IMR-90 (cell line): ENCODE measurements at regions not wholly inside any gene's neighbourhood (a gene's known extent, or its start where the extent isn't known, plus 50 kb on each side); places are given as distances from the start of the nearest gene placed in this dataset.

Source experiments
- ATAC-seq: fragments of 200-7000 bp; cut with Tn5 transposase; 2 replicates; pipeline ENCODE4 v1.9.1; 2020; ENCODE audit warnings: low read depth, mild to moderate bottlenecking, moderate library complexity
- BruUV-seq: library from RNA; stranded (reverse); fragments of 400-500 nt; replicated peaks from 2 replicates; lab custom pipeline; 2021; lab: Mats Ljungman, UMichigan
- CTCF ChIA-PET: fragments of 300-600 bp; formaldehyde crosslinking; extraction: SDS; loops from one replicate; lab custom pipeline; 2021; ENCODE audit warnings: antibody characterized with exemption; lab: Yijun Ruan, JAX
- POLR2A ChIA-PET: fragments of 300-600 bp; sonication (Branson Sonifier 250); formaldehyde crosslinking; loops from one replicate; lab custom pipeline; 2022; ENCODE audit warnings: antibody characterized with exemption; ENCODE audit not compliant: unreplicated experiment; lab: Charles Lee
- DNase-seq: peaks from one replicate; pipeline ENCODE4 v3.0.0; 2013
- H2AFZ ChIP-seq: replicated peaks from 2 replicates; pipeline ENCODE3; 2013; ENCODE audit warnings: low read length, mild to moderate bottlenecking; ENCODE audit not compliant: poor library complexity
- H2AK5ac ChIP-seq: 2 replicates; pipeline ENCODE4 v1.6.1; 2013; ENCODE audit warnings: low read depth, low read length, inconsistent platforms
- H2AK9ac ChIP-seq: replicated peaks from 2 replicates; pipeline ENCODE3; 2013; ENCODE audit warnings: mild to moderate bottlenecking, low read depth, low read length, moderate library complexity; ENCODE audit not compliant: poor library complexity
- H2BK120ac ChIP-seq: 2 replicates; pipeline ENCODE4 v1.6.1; 2013; ENCODE audit warnings: low read depth, low read length, inconsistent platforms
- H2BK15ac ChIP-seq: 3 replicates; pipeline ENCODE4 v1.6.1; 2013; ENCODE audit warnings: low read depth, low read length, inconsistent platforms
- H2BK20ac ChIP-seq: 2 replicates; pipeline ENCODE4 v1.6.1; 2013; ENCODE audit warnings: low read depth, mild to moderate bottlenecking, inconsistent platforms, low read length, moderate library complexity
- H2BK5ac ChIP-seq: 2 replicates; pipeline ENCODE4 v1.6.1; 2013; ENCODE audit warnings: mild to moderate bottlenecking, low read depth, low read length, inconsistent platforms; ENCODE audit not compliant: poor library complexity, severe bottlenecking
- H3K14ac ChIP-seq: replicated peaks from 2 replicates; pipeline ENCODE4 v1.6.1; 2013; ENCODE audit warnings: low read depth, low read length, inconsistent platforms
- H3K18ac ChIP-seq: 2 replicates; pipeline ENCODE4 v1.6.1; 2013; ENCODE audit warnings: low read depth, low read length, control low read depth
- H3K23ac ChIP-seq: 2 replicates; pipeline ENCODE4 v1.6.1; 2013; ENCODE audit warnings: low read depth, low read length, inconsistent platforms
- H3K27ac ChIP-seq: 2 replicates; pipeline ENCODE4 v1.5.1; 2013; ENCODE audit warnings: mild to moderate bottlenecking, control low read depth, low read length; ENCODE audit not compliant: insufficient read depth
- H3K27me3 ChIP-seq: 2 replicates; pipeline ENCODE4 v1.6.1; 2013; ENCODE audit warnings: low read length; ENCODE audit not compliant: control insufficient read depth, insufficient read depth
- H3K36me3 ChIP-seq: 2 replicates; pipeline ENCODE4 v1.6.1; 2013; ENCODE audit warnings: low read length, mixed read lengths; ENCODE audit not compliant: control insufficient read depth, insufficient read depth
- H3K4ac ChIP-seq: 2 replicates; pipeline ENCODE4 v1.6.1; 2013; ENCODE audit warnings: low read depth, low read length, inconsistent platforms
- H3K4me1 ChIP-seq: 2 replicates; pipeline ENCODE4 v1.6.1; 2013; ENCODE audit warnings: low read length, mixed read lengths; ENCODE audit not compliant: control insufficient read depth, insufficient read depth
- H3K4me2 ChIP-seq: 2 replicates; pipeline ENCODE4 v1.6.1; 2013; ENCODE audit warnings: low read depth, mild to moderate bottlenecking, control low read depth, low read length, moderate library complexity
- H3K4me3 ChIP-seq: 2 replicates; pipeline ENCODE4 v1.5.1; 2013; ENCODE audit warnings: low read depth, mild to moderate bottlenecking, control low read depth, low read length, moderate library complexity; ENCODE audit not compliant: insufficient read depth
- H3K56ac ChIP-seq: 2 replicates; pipeline ENCODE4 v1.6.1; 2013; ENCODE audit warnings: low read length, inconsistent platforms; ENCODE audit not compliant: insufficient read depth; ENCODE audit errors: extremely low read depth
- H3K79me1 ChIP-seq, 2 experiments: 2 replicates each; pipeline ENCODE4 v1.6.1; 2013; ENCODE audit warnings: low read length in 2 of 2, inconsistent platforms in 1 of 2, low read depth in 1 of 2
- H3K9ac ChIP-seq: 2 replicates; pipeline ENCODE4 v1.6.1; 2013; ENCODE audit warnings: low read depth, low read length, control low read depth
- H3K9me1 ChIP-seq: 2 replicates; pipeline ENCODE4 v1.6.1; 2013; ENCODE audit warnings: low read length, inconsistent platforms; ENCODE audit not compliant: insufficient read depth
- H3K9me3 ChIP-seq: 2 replicates; pipeline ENCODE4 v1.6.1; 2013; ENCODE audit warnings: low read length; ENCODE audit not compliant: control insufficient read depth, insufficient read depth
- H4K20me1 ChIP-seq: 2 replicates; pipeline ENCODE4 v1.6.1; 2013; ENCODE audit warnings: low read length, inconsistent platforms; ENCODE audit not compliant: insufficient read depth
- H4K5ac ChIP-seq: 2 replicates; pipeline ENCODE4 v1.6.1; 2013; ENCODE audit warnings: mild to moderate bottlenecking, low read depth, low read length, control low read depth
- H4K8ac ChIP-seq, 2 experiments: 2 replicates each; pipeline ENCODE4 v1.6.1; 2013; ENCODE audit warnings: low read depth in 2 of 2, low read length in 2 of 2, control low read depth in 1 of 2, inconsistent platforms in 1 of 2
- H4K91ac ChIP-seq: 2 replicates; pipeline ENCODE4 v1.6.1; 2013; ENCODE audit warnings: low read depth, low read length, inconsistent platforms; ENCODE audit not compliant: insufficient read depth
- BHLHE40 ChIP-seq: fragments of 150-350 bp; IDR thresholded peaks from 2 replicates; pipeline ENCODE4 v1.6.1; 2016; ENCODE audit warnings: mild to moderate bottlenecking, low read depth, low read length
- CTCF ChIP-seq: conservative IDR thresholded peaks from 2 replicates; pipeline ENCODE4 v1.5.1; 2012; ENCODE audit warnings: mild to moderate bottlenecking, low read depth, low read length, improper control_type of control experiment
- ELK1 ChIP-seq: fragments of 150-350 bp; IDR thresholded peaks from 2 replicates; pipeline ENCODE4 v1.6.1; 2016; ENCODE audit warnings: low read depth, mild to moderate bottlenecking, low read length, moderate library complexity, borderline replicate concordance
- FOS ChIP-seq: fragments of 150-350 bp; IDR thresholded peaks from 2 replicates; pipeline ENCODE4 v1.6.1; 2016; ENCODE audit warnings: low read depth, low read length
- MAZ ChIP-seq: IDR thresholded peaks from 2 replicates; pipeline ENCODE4 v1.6.1; 2012; ENCODE audit warnings: low read depth, mild to moderate bottlenecking, low read length, improper control_type of control experiment, moderate library complexity, borderline replicate concordance
- MXI1 ChIP-seq: IDR thresholded peaks from 2 replicates; pipeline ENCODE4 v1.6.1; 2012; ENCODE audit warnings: low read depth, mild to moderate bottlenecking, low read length, moderate library complexity, borderline replicate concordance
- POLR2A ChIP-seq: IDR thresholded peaks from 2 replicates; pipeline ENCODE4 v1.6.1; 2012; ENCODE audit warnings: mild to moderate bottlenecking, low read depth, low read length
- RCOR1 ChIP-seq: IDR thresholded peaks from 2 replicates; pipeline ENCODE4 v1.6.1; 2012; ENCODE audit warnings: mild to moderate bottlenecking, low read length, improper control_type of control experiment; ENCODE audit not compliant: insufficient replicate concordance
- RFX5 ChIP-seq: IDR thresholded peaks from 2 replicates; pipeline ENCODE4 v1.8.0; 2012; ENCODE audit warnings: low read depth, mild to moderate bottlenecking, low read length, moderate library complexity
- WGBS, 2 experiments: methylation state at CpG; one replicate each; pipeline versions ENCODE4 v1.1.5 to v1.1.7; 2013; ENCODE audit warnings: missing lambda C conversion rate in 2 of 2; ENCODE audit not compliant: insufficient read length in 1 of 2; ENCODE audit errors: extremely low coverage in 2 of 2; 5-methylcytosine and 5-hydroxymethylcytosine counted together
- dilution Hi-C: fragments of 300-500 bp; cut with HindIII; formaldehyde crosslinking; loops from one replicate; pipeline ENCODE4 v1.14.3; 2018; ENCODE audit warnings: low sequenced_read_pairs; ENCODE audit not compliant: unreplicated experiment
- in situ Hi-C: fragments of 300-500 bp; cut with MboI; formaldehyde crosslinking; loops from 3 replicates; pipeline ENCODE4 v1.14.3; 2019; ENCODE audit warnings: low sequenced_read_pairs, inconsistent platforms, mixed read lengths
- intact Hi-C: fragments of 100-400 bp; cut with micrococcal nuclease; formaldehyde crosslinking; loops from 2 replicates; pipeline ENCODE4 v1.10.0; 2022

GRCh38 chr2:8549942-8550341, 131.9 kb upstream of the ID2 start:
- H2AK9ac ChIP-seq, result no peak overlapping the region
- no peak for ATAC-seq
- no peak overlapping the region for H2AK5ac ChIP-seq

More at GRCh38 chr2:8549942-8550341, 131.9 kb upstream of the ID2 start:
- H2AFZ ChIP-seq, result no peak overlapping the region
- peaks cover 3% of the 10 kb centered on the region; the same call in 1 of the 2 replicates for H3K4me1 ChIP-seq
- no peak overlapping the region for H2BK5ac ChIP-seq
- in situ Hi-C loops (loop anchor here (10.0 kb wide), 1 partner anchor 125 kb away; no protein-coding TSS in a partner anchor), intact Hi-C loops (no loop called here), dilution Hi-C loops (no loop called here)
- no peak overlapping the region for H3K18ac ChIP-seq
- BruUV-seq, result no TSS peak
- H3K79me1 ChIP-seq, result no peaks in the 10 kb centered on the region
- H3K23ac ChIP-seq, result no peak overlapping the region
- no peak for DNase-seq
- no peak overlapping the region for H4K8ac ChIP-seq
- H4K91ac ChIP-seq, result no peak overlapping the region
- H2BK15ac ChIP-seq, result no peak overlapping the region
- no CpG with 5 or more reads among the region's 4 CpGs for WGBS, 2 experiments
- H3K4me3 ChIP-seq, result no peak overlapping the region
- ChIA-PET CTCF (no interaction called here), POLR2A (no interaction called here)
- no peaks in the 10 kb centered on the region for H3K9me3 ChIP-seq
- 0 out of 2 replicates have a peak, but pooled peaks cover 2% of the 10 kb centered on the region for H3K9me1 ChIP-seq
- no peaks in the 10 kb centered on the region for H3K36me3 ChIP-seq
- H3K56ac ChIP-seq, result no peak overlapping the region
- H4K5ac ChIP-seq, result no peak overlapping the region
- H3K14ac ChIP-seq, result no peak overlapping the region
- H3K4ac ChIP-seq, result no peak overlapping the region
- H3K4me2 ChIP-seq, result no peak overlapping the region
- H3K27me3 ChIP-seq, result no peaks in the 10 kb centered on the region
- H2BK20ac ChIP-seq, result no peak overlapping the region
- H3K9ac ChIP-seq, result no peak overlapping the region
- H3K27ac ChIP-seq, result no peak overlapping the region
- H4K20me1 ChIP-seq, result no peaks in the 10 kb centered on the region
- TF ChIP-seq RCOR1 (no peak), POLR2A (no peak), FOS (no peak), MAZ (no peak), CTCF (no peak), ELK1 (no peak), BHLHE40 (no peak), RFX5 (no peak), MXI1 (no peak)
- H2BK120ac ChIP-seq, result no peak overlapping the region
